ENCODE measurements at regions not wholly inside any gene's neighbourhood (a gene's known extent, or its start where the extent isn't known, plus 50 kb on each side); places are given as distances from the start of the nearest gene placed in this dataset.

DNA sequence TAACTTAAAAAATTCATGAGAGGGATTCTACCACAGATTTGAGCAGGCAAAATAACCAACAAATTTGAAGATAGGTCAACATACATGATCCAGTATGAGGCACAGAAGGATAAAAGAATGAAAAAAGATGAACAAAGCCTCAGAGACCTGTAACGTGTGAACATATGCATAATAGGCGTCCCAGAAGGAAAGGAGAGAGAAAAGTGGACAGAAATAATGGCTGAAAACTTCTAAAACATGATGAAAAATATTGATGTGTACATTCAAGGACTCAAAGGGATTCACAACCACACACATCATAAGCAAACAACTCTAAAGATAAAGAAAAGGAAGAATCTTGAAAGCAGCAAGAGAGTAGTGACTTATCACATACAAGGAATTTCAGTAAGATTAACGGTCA is 100.1 kb upstream of the PARD3B start:
- no peak for DNase-seq

DNA sequence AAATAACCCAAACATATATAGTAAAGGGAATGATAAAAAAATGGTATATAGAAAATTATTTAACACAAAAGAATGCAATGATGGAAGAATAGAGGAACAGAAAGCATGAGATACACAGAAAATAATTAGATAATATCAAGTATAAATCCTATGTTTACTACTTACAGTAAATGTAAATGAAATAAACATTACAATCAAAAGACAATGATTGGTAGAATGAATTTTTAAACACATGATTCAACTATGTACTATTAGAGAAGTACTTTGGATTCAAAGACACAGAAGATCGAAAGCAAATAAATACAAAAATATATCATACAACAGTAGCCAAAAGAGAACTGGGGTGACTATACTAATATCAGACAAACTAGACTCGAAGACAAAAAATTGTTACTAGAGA is 97.6 kb upstream of the PARD3B start:
- DNase-seq, result no peak

DNA sequence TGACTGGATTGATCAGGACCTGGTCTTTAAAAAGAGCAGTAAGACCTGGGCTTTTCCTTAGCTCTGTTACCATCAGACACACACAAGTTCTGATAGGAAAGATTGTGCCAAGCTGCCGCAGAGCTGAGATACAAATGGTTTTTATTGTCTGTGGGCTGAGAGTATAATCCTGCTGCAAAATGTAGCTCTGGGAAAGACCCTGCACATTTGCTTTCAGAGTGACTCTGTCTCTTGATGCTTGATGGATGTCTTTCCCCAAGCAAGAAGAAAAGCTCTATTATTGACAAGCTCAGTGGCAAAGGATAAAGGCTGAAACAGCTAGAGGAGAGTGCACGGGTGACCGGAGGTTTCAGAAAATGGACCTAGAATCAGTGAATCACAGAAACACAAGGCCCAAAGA is 95.3 kb upstream of the PARD3B start:
- no peak for DNase-seq

GRCh38 chr2:204451766-204452165 is 93.5 kb upstream of the PARD3B start:
- DNase-seq, result no peak

DNA sequence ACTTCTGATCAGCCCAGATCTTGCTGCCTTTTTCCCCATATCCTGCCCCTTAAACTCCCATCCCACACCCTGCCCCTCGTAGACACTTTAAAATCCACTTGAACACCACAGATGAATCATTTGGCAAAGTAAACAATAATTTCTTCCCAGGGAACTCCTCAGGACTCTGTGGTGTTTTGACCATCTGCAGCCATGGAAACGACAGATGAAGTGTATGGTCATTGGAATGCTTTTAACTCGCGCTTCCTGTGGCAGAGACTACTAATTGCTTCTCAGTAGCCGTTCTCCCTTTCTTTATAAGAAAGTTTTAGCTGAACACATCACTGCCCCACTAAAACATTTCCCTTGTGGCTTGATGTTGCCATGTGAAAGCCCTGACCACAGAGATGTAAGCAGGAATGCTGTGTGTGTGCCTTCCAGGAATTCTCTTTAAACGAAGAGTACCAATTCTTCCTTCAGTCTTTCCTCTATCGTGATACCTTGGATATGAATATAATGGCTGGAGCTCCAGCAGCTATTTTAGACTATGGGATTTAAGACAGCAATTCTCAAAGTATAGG is 92.7 kb upstream of the PARD3B start:
- no peak for DNase-seq

DNA sequence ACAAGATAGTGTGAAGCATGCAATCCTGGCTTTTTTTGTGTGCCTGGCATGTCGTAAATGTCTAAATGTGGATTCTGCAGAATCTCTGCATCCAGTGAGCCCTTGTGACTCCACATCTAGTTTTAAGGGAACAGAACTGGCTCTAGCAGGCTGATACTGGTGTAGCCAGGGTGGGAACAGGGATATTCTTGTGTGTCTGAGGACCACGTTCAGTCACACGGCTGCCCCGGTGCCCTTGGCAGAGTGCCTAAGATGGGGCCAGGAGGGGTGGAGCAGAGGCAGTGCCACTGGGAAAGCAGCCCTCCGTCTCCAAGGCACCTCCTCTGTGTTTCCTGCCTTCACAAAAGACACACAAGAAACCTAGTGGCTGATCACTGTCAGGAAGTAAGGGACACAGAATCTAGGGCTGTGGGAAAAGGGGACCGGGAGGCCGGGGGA is 91.5 kb upstream of the PARD3B start:
- no peak for DNase-seq

- no peak for DNase-seq
These were observed 90.4 kb upstream of the PARD3B start for GRCh38 chr2:204454672-204455380.

DNA sequence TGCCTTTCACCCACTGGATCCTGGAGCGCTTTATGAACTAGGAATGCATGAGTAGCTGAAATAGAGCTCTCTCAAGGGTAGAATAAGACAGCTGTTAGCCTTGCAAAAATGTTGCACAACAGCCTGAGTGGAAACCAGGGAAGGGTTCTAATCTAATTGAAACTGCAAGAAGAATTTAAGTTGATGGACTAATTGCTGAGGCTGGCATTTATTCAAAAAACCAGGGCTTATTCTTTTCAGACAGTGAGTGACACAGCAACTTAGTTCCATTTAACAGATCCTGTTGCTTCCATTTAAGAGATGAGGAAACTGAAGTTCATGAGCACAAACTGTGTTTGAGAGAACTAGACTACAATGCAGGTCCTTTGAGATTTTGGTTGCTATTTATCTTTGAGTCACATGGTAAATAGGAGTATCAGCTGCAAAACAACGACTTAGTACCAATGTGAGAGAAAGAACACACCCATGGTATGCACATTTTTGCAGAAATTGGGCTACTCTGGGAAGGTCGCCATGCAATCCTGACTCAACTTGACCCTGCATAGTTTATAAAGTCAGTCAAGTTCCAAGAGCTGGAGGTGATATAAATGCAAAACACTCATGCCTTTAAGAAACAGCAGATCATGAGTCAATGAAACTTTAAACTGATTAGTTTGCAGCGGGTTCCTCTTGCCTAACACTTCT is 76.4 kb upstream of the PARD3B start:
- no peak for DNase-seq

DNA sequence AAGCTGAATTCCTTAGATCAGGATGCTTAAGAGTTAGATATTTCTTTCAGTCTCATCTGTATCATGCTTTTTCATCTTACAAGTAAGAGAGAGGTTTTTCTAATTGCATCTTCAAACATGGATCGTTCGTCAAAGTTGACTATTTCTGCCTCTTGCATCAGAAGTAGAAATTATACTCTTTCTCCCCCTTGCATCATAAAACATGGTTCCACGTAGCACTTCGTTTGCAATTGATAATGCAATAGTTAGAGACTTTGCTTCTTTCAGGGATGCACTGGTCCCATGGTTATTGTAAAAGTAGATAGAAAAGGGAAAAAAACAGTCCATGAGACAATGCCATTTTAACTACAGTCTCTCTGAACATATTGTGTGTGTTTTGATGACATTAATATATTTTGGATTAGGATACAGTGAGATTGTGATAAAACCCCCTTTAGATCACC is 75.1 kb upstream of the PARD3B start:
- no peak for DNase-seq

- no peak for DNase-seq
These were observed 74.6 kb upstream of the PARD3B start for GRCh38 chr2:204470621-204471196.

DNA sequence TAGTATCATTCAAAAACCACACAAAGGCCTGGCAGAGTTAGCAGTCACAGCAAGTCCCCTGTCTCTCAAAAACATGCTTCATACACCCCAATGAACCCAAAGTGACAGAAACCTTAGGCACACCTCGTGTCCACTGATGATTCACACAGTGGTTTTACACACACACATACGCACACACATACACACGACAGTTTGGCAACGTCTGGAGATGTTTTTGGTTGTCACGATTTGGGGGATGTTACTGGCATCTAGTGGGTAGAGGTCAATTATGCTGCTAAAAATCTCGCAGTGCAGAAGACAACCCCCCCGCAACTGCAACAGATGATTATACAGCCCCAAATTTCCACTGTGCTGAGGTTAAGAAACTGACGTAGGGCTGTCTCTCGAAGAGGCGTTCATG is 72.9 kb upstream of the PARD3B start:
- DNase-seq, result no peak

DNA sequence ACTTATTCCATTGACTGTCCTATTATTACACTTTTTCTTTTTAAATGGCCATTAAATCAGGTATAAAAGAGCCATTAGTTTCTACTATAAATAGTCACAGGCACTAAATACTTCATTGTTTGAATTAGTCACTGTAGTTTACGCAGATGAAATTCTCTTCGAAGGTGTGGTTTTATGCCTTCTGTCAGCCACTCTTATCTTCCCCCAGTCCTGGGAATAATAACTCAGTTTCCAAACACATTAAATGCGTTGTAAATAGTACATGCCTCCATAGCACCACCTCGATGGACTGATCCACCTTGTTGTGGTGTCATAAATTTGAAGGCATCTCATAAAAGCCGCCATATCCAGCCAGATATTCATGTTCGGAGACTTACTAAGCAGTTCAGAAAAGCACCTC is 72.1 kb upstream of the PARD3B start:
- DNase-seq, result no peak

GRCh38 chr2:204475399-204475798 is 69.9 kb upstream of the PARD3B start:
- no peak for DNase-seq

- DNase-seq, result no peak
These were observed 67.8 kb upstream of the PARD3B start for GRCh38 chr2:204477358-204477950.

DNA sequence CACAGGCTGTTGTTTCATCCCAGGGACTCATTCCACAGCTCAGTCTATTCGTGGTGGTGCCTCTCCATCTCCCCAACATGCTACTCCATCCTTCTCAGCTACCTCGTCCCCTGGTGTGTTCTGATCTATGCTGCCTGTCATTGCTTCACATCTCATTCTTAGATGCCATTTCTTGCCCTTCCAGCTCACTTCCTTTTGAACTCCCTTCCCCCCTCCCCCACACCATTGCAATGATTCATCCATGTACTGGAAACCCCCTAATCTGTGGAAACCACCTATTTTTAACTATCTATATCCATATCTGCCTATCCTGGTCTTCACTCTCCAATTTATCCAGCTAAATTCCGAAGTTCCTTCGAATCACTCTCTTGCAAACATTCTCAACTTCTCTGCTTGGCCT is 65.7 kb upstream of the PARD3B start:
- no peak for DNase-seq

DNA sequence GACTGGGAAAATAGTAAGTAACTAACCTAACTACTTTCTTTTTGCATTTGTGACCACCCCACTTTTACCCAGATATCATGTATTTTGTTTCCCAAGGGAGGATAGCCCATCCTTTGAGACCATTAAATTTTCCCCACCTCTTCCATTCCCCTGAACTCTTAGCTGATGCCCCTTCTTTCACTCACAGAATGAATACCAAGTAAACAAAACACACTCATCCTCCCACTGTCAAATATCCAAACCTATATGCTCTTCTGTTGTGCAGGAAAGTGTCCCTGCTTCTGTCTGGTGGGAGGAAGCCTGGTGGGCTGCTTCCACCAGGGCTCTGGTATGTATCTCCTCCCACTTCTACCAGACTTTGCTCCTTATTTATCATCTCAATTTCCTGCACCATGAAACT is 64.6 kb upstream of the PARD3B start:
- DNase-seq, result no peak

DNA sequence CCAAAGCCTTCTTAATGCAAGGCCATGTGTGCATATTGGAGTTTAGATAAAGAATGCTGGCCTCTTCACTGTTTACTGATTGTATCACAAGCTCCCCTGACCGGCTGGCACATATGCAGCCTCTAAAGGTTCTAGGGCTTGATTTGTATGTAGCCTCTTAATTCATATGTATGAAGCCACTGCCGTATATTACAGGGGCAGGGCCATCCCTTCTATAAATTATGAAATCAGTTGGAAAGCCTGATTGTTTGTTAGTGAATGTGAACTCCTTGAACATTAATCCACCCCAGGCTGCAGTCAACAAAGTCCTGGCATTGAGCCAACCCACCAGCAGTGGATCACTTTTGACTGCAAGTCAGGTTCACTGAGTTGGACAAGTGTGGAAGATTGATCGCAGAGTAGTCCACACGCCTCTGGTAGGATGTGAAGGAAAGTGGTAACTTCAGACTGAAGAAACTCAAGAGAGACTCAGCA is 61.6 kb upstream of the PARD3B start:
- DNase-seq, result no peak

- no peak for DNase-seq
These were observed 59.0 kb upstream of the PARD3B start for GRCh38 chr2:204486321-204486720.

- no peak for DNase-seq
These were observed 58.5 kb upstream of the PARD3B start for GRCh38 chr2:204486805-204487204.

- no peak for DNase-seq
These were observed 57.6 kb upstream of the PARD3B start for GRCh38 chr2:204487447-204488229.

GRCh38 chr2:204491528-204491927 is 53.7 kb upstream of the PARD3B start:
- DNase-seq, result no peak

- DNase-seq, result no peak
These were observed 52.9 kb upstream of the PARD3B start for GRCh38 chr2:204492417-204492816.

GRCh38 chr2:204494681-204495080 is 50.6 kb upstream of the PARD3B start:
- DNase-seq, result no peak
